Mucosa of rectum (tissue), 2 donors: ENCODE measurements at regions not wholly inside any gene's neighbourhood (a gene's known extent, or its start where the extent isn't known, plus 50 kb on each side); places are given as distances from the start of the nearest gene placed in this dataset.

Source experiments
- H3K27ac ChIP-seq, 2 donors: one replicate each; pipeline ENCODE4 v1.7.0; 2013; ENCODE audit warnings: inconsistent platforms in 2 of 2, low read depth in 2 of 2, low read length in 2 of 2
- H3K27me3 ChIP-seq, 2 donors: one replicate each; pipeline ENCODE4 v1.7.0; 2013; ENCODE audit warnings: low read length in 2 of 2; ENCODE audit not compliant: control insufficient read depth in 2 of 2, insufficient read depth in 2 of 2
- H3K36me3 ChIP-seq, 2 donors: one replicate each; pipeline ENCODE4 v1.7.0; 2013; ENCODE audit warnings: low read length in 2 of 2; ENCODE audit not compliant: control insufficient read depth in 2 of 2, insufficient read depth in 2 of 2
- H3K4me1 ChIP-seq, 2 donors: one replicate each; pipeline ENCODE4 v1.7.0; 2013; ENCODE audit warnings: low read length in 2 of 2, mild to moderate bottlenecking in 1 of 2; ENCODE audit not compliant: control insufficient read depth in 2 of 2, insufficient read depth in 2 of 2
- H3K4me3 ChIP-seq, 2 donors: one replicate each; pipeline ENCODE4 v1.7.0; 2013; ENCODE audit warnings: low read length in 2 of 2
- H3K9ac ChIP-seq, 2 donors: one replicate each; pipeline ENCODE4 v1.7.0; 2013; ENCODE audit warnings: low read length in 2 of 2, low read depth in 1 of 2, mild to moderate bottlenecking in 1 of 2
- H3K9me3 ChIP-seq, 2 donors: one replicate each; pipeline ENCODE4 v1.7.0; 2013; ENCODE audit warnings: low read length in 2 of 2; ENCODE audit not compliant: control insufficient read depth in 2 of 2
- donor health status: healthy.
- donor health status: Normal muscosa, but diverticular disease.

GRCh38 chr10:20622531-20623211, 274.4 kb downstream of the NEBL start:
- H3K4me3 ChIP-seq: no peak overlapping the region
- H3K27me3 ChIP-seq: no peaks in the 10 kb centered on the region
- peaks cover 2 to 10% of the 10 kb centered on the region in 2 donors for H3K4me1 ChIP-seq
- no peak overlapping the region for H3K9ac ChIP-seq
- H3K9me3 ChIP-seq: no peaks in the 10 kb centered on the region
- no peak overlapping the region for H3K27ac ChIP-seq
- no peaks in the 10 kb centered on the region for H3K36me3 ChIP-seq

GRCh38 chr10:20620981-20621380, 276.1 kb downstream of the NEBL start:
- no peak overlapping the region for H3K4me3 ChIP-seq
- H3K9ac ChIP-seq: no peak overlapping the region
- H3K36me3 ChIP-seq: no peaks in the 10 kb centered on the region
- no peak overlapping the region for H3K27ac ChIP-seq
- H3K27me3 ChIP-seq: no peaks in the 10 kb centered on the region
- H3K9me3 ChIP-seq: no peaks in the 10 kb centered on the region
- H3K4me1 ChIP-seq: peaks cover 0 to 20% of the 10 kb centered on the region in 2 donors

GRCh38 chr10:20618011-20618547, 279.0 kb downstream of the NEBL start:
- Histone ChIP-seq H3K4me1 (peaks cover 0 to 19% of the 10 kb centered on the region in 2 donors), H3K27ac (no peak overlapping the region), H3K9ac (no peak overlapping the region), H3K9me3 (no peaks in the 10 kb centered on the region), H3K36me3 (no peaks in the 10 kb centered on the region), H3K4me3 (no peak overlapping the region), H3K27me3 (no peaks in the 10 kb centered on the region)

- Histone ChIP-seq H3K9me3 (no peaks in the 10 kb centered on the region), H3K4me1 (peaks cover 0 to 19% of the 10 kb centered on the region in 2 donors), H3K27ac (no peak overlapping the region), H3K4me3 (peak overlapping the region in 1 of 2 donors; percentile 32), H3K9ac (no peak overlapping the region), H3K27me3 (no peaks in the 10 kb centered on the region), H3K36me3 (no peaks in the 10 kb centered on the region)
These were observed 279.9 kb downstream of the NEBL start for GRCh38 chr10:20616918-20617810.

- Histone ChIP-seq H3K27ac (no peak overlapping the region), H3K36me3 (no peaks in the 10 kb centered on the region), H3K9me3 (no peaks in the 10 kb centered on the region), H3K4me3 (no peak overlapping the region), H3K9ac (no peak overlapping the region), H3K4me1 (peaks cover 0 to 19% of the 10 kb centered on the region in 2 donors), H3K27me3 (no peaks in the 10 kb centered on the region)
These were observed 280.9 kb downstream of the NEBL start for GRCh38 chr10:20616056-20616671.

GRCh38 chr10:20615395-20615794, 281.7 kb downstream of the NEBL start:
- H3K4me3 ChIP-seq: no peak overlapping the region
- H3K9me3 ChIP-seq: no peaks in the 10 kb centered on the region
- peaks cover 0 to 19% of the 10 kb centered on the region in 2 donors for H3K4me1 ChIP-seq
- no peak overlapping the region for H3K27ac ChIP-seq
- no peak overlapping the region for H3K9ac ChIP-seq
- H3K27me3 ChIP-seq: no peaks in the 10 kb centered on the region
- no peaks in the 10 kb centered on the region for H3K36me3 ChIP-seq

- no peaks in the 10 kb centered on the region for H3K27me3 ChIP-seq
- H3K27ac ChIP-seq: no peak overlapping the region
- H3K4me1 ChIP-seq: peaks cover 0 to 17% of the 10 kb centered on the region in 2 donors
- H3K9me3 ChIP-seq: no peaks in the 10 kb centered on the region
- no peak overlapping the region for H3K9ac ChIP-seq
- H3K36me3 ChIP-seq: no peaks in the 10 kb centered on the region
- no peak overlapping the region for H3K4me3 ChIP-seq
These were observed 282.2 kb downstream of the NEBL start for GRCh38 chr10:20614911-20615310.

GRCh38 chr10:20608503-20608902, 288.6 kb downstream of the NEBL start:
- Histone ChIP-seq H3K36me3 (no peaks in the 10 kb centered on the region), H3K9ac (no peak overlapping the region), H3K4me1 (no peaks in the 10 kb centered on the region), H3K4me3 (no peak overlapping the region), H3K9me3 (no peaks in the 10 kb centered on the region), H3K27ac (no peak overlapping the region), H3K27me3 (no peaks in the 10 kb centered on the region)

- H3K27me3 ChIP-seq: no peaks in the 10 kb centered on the region
- H3K9me3 ChIP-seq: no peaks in the 10 kb centered on the region
- no peaks in the 10 kb centered on the region for H3K36me3 ChIP-seq
- H3K9ac ChIP-seq: no peak overlapping the region
- no peak overlapping the region for H3K27ac ChIP-seq
- no peak overlapping the region for H3K4me3 ChIP-seq
- H3K4me1 ChIP-seq: no peaks in the 10 kb centered on the region
These were observed 290.1 kb downstream of the NEBL start for GRCh38 chr10:20606985-20607384.
